Thoracic aorta (tissue), 2 donors: ENCODE measurements at regions not wholly inside any gene's neighbourhood (a gene's known extent, or its start where the extent isn't known, plus 50 kb on each side); places are given as distances from the start of the nearest gene placed in this dataset.

ENCODE experiments used
- ATAC-seq: fragments of 150-250 bp; one replicate; pipeline ENCODE4 v1.8.0; 2017; ENCODE audit warnings: low read depth; ENCODE audit not compliant: insufficient number of reproducible peaks, low FRiP score
- DNase-seq: peaks from one replicate; pipeline ENCODE4 v3.0.0-alpha.2; 2020; ENCODE audit warnings: low spot score
- H3K27ac ChIP-seq, 2 donors: fragments of 200-600 bp; sonication (generic); 1 replicate in 1 of 2; 2 replicates in 1 of 2; pipeline ENCODE4 v1.5.1; 2016; ENCODE audit warnings: mild to moderate bottlenecking in 2 of 2, moderate library complexity in 2 of 2
- H3K27me3 ChIP-seq: fragments of 200-600 bp; sonication (generic); replicated peaks from 2 replicates; pipeline ENCODE4 v1.6.0; 2016; ENCODE audit warnings: mild to moderate bottlenecking; ENCODE audit not compliant: insufficient read depth
- H3K36me3 ChIP-seq: fragments of 200-600 bp; sonication (generic); one replicate; pipeline ENCODE4 v1.5.1; 2016
- H3K4me1 ChIP-seq, 2 donors: fragments of 200-600 bp; sonication (generic); 1 replicate in 1 of 2; 2 replicates in 1 of 2; pipeline versions ENCODE4 v1.5.1 to v1.6.0; 2016; ENCODE audit warnings: low read depth in 2 of 2, mild to moderate bottlenecking in 1 of 2; ENCODE audit not compliant: control insufficient read depth in 1 of 2
- H3K4me3 ChIP-seq: fragments of 200-600 bp; sonication (generic); 2 replicates; pipeline ENCODE4 v1.5.1; 2016; ENCODE audit warnings: mild to moderate bottlenecking
- H3K9me3 ChIP-seq: fragments of 200-600 bp; sonication (generic); 2 replicates; pipeline ENCODE4 v1.5.1; 2016
- TF ChIP-seq, protein P1 (sequence below): fragments of 200-600 bp; sonication (generic); IDR thresholded peaks from one replicate; pipeline ENCODE4 v1.5.1; 2019; ENCODE audit warnings: antibody characterized with exemption

DNA sequence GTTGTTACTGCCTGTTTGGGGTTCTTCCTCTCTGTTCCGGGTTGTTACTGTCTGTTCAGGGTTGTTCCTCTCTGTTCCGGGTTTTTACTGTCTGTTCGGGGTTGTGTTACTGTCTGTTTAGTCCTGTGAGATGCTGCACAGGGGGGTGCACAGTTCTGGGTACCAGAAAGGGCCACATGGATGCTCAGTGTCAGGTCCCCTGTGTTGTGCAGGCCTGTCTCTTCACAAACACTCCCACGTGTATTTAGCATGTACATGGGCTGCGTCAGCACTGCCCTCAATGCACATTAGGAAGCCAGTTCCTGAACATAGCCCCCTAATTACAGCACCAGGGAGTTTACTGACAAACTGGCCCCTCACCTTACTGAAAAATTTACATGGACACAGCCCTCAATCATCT, 118.5 kb downstream of the DLL1 start:
- TF ChIP-seq, protein P1, sequence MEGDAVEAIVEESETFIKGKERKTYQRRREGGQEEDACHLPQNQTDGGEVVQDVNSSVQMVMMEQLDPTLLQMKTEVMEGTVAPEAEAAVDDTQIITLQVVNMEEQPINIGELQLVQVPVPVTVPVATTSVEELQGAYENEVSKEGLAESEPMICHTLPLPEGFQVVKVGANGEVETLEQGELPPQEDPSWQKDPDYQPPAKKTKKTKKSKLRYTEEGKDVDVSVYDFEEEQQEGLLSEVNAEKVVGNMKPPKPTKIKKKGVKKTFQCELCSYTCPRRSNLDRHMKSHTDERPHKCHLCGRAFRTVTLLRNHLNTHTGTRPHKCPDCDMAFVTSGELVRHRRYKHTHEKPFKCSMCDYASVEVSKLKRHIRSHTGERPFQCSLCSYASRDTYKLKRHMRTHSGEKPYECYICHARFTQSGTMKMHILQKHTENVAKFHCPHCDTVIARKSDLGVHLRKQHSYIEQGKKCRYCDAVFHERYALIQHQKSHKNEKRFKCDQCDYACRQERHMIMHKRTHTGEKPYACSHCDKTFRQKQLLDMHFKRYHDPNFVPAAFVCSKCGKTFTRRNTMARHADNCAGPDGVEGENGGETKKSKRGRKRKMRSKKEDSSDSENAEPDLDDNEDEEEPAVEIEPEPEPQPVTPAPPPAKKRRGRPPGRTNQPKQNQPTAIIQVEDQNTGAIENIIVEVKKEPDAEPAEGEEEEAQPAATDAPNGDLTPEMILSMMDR, result no peak
- Histone ChIP-seq H3K36me3 (no peaks in the 10 kb centered on the region), H3K4me3 (no peak overlapping the region), H3K9me3 (no peaks in the 10 kb centered on the region), H3K27me3 (no peaks in the 10 kb centered on the region), H3K4me1 (no peaks in the 10 kb centered on the region), H3K27ac (no peak overlapping the region)
- DNase-seq, result no peak
- ATAC-seq, result no peak

DNA sequence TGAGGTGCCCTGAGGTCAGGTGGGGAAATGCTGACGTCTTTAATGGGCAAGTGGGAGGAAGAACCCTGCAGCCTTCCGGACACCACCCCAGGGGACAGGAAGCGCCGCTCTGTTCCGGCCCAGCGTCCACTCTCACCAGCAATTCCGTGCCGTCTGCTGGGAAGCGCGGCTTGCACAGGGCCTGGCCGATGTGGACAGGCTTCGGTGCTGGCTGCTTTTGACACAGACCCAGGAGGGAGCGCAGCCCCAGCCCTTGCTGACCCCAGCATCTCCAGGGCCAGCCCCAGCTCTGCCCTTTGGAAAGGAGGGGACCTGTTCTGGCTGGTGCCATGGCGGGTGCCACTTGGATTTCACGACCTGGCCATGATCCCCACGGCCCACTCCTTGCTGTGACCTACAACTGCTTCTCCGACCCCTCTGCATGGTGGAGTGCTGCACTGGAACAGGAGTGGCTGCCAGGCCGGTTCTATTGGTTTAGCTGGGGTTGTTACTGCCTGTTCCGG, 123.2 kb downstream of the DLL1 start:
- TF ChIP-seq, protein P1, result no peak
- Histone ChIP-seq H3K4me3 (no peak overlapping the region), H3K4me1 (peaks cover 20 to 29% of the 10 kb centered on the region in 2 donors), H3K9me3 (no peaks in the 10 kb centered on the region), H3K27ac (no peak overlapping the region), H3K27me3 (no peaks in the 10 kb centered on the region), H3K36me3 (no peaks in the 10 kb centered on the region)
- DNase-seq, result no peak
- no peak for ATAC-seq

DNA sequence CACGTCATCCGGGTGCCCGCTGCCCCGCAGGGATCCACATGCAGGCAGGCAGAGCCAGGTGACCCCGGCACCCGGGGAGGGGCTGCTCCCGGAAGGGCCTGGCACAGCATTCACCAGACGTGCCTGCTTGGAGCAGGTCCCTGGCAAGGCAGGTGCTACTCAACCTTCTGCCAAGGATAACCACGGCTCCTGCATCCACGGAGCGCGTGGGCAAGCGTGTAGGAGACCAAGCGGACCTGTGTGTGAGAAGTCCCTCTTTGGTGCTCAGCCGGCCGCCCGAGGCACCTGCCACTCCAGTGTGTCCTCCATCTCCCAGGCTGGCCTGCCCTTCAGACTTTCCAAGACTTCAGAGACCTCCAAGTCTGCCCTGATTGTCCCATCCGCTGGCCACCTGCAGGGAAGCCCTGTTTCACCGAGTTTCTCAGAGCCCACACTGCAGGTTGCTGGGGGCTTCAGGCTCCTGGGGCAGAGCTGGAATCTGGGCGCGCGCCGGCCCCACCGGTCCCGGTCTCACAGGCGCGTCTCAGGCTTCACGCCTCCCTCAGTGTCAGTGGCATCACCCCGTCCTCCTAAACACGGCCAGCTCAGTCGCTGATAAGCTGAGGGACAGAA, 124.3 kb downstream of the DLL1 start:
- no peak for DNase-seq
- H3K4me3 ChIP-seq, result no peak overlapping the region
- TF ChIP-seq, protein P1, result no peak
- H3K27me3 ChIP-seq, result no peaks in the 10 kb centered on the region
- no peak for ATAC-seq
- no peaks in the 10 kb centered on the region for H3K36me3 ChIP-seq
- H3K27ac ChIP-seq, result no peak overlapping the region
- no peaks in the 10 kb centered on the region for H3K9me3 ChIP-seq
- H3K4me1 ChIP-seq, result peaks cover 20 to 29% of the 10 kb centered on the region in 2 donors

DNA sequence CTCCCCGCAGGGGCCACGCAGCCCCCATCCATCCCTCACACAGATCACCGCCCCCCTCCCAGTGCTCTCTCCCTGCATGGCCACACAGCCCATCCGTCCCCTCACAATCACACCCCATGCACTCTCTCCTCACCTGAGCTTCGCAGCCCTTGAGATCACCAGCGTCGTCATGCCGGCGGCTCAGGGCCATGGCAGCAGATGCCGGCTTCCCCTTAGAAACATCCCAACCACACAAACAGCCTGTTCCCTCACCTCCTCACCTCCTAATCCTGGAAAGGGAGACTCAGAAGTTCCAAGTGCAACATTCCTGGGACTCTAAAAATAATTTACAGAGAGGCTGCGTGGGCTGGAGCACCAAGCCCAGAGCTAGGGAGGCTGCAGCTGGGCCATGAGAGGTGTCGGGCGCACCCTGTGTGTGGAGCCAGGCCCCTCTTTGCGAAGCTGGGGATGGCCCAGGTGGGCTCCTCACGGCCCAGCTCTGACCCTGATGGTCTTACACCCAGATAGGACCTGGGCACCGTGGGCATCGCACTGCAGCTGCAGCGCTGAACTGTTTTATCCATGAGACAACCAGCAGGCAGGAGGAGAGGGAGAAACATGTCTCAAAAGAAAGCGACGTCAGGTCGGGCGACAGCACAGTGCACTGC, 125.3 kb downstream of the DLL1 start:
- Histone ChIP-seq H3K9me3 (no peaks in the 10 kb centered on the region), H3K27me3 (no peaks in the 10 kb centered on the region), H3K36me3 (no peaks in the 10 kb centered on the region), H3K4me1 (peaks cover 20 to 29% of the 10 kb centered on the region in 2 donors), H3K27ac (peak overlapping the region; percentile 54 to 63), H3K4me3 (peak overlapping the region; percentile 48)
- TF ChIP-seq, protein P1, result no peak
- ATAC-seq (peak; percentile 53), DNase-seq (no peak)

DNA sequence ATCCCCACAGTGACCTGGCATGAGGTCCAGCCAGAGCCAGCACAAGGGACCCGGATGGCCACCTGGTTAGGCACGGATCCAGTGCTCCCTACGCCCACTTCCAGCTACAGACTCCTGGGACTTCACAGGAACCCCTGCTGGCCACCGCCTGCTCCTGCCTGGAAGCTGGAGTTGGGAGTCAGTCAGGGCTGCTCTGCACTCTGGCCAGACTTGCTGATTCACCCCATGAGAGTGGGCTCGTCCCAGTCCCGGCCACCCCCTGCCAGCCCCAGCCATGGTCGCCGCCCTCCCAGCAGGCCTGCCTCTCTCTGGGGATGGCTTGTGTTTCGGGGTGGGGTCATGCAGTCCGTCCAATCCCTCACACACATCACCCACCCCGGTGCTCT, 125.8 kb downstream of the DLL1 start:
- no peaks in the 10 kb centered on the region for H3K27me3 ChIP-seq
- TF ChIP-seq, protein P1, result peak; percentile 56
- peak; percentile 23 for ATAC-seq
- peak overlapping the region; percentile 48 for H3K4me3 ChIP-seq
- DNase-seq, result no peak
- peak overlapping the region; percentile 54 to 63 for H3K27ac ChIP-seq
- no peaks in the 10 kb centered on the region for H3K9me3 ChIP-seq
- H3K36me3 ChIP-seq, result no peaks in the 10 kb centered on the region
- H3K4me1 ChIP-seq, result peaks cover 20 to 29% of the 10 kb centered on the region in 2 donors
